ENCODE measurements at regions not wholly inside any gene's neighbourhood (a gene's known extent, or its start where the extent isn't known, plus 50 kb on each side); places are given as distances from the start of the nearest gene placed in this dataset.
"Not testable (repeated sequence)": the region's sequence is repeated elsewhere in the genome, so short reads cannot be mapped to it uniquely, and the experiment has no call there.

GRCh38 chr17:20676656-20677055 lies 97.1 kb downstream of the CDRT15L2 start:
- H3K27ac ChIP-seq, result not testable (repeated sequence)

GRCh38 chr17:20677469-20677868 lies 97.9 kb downstream of the CDRT15L2 start:
- DNase-seq (ENCODE audit: low spot score); H3K4me1 ChIP-seq (ENCODE audit: insufficient read depth); H3K27me3 ChIP-seq; H3K4me2 ChIP-seq; H3K9me2 ChIP-seq (replicated peaks; ENCODE audit: insufficient read depth); H4K20me1 ChIP-seq (ENCODE audit: insufficient read depth, poor library complexity, severe bottlenecking); H3K9me3 ChIP-seq (ENCODE audit: low read depth); H3K79me2 ChIP-seq; H3K27ac ChIP-seq; H3K4me3 ChIP-seq; H2AFZ ChIP-seq; H3K36me3 ChIP-seq (replicated peaks; ENCODE audit: insufficient read depth, low read depth): not testable (repeated sequence)
- WGBS (ENCODE audit: low lambda C conversion rate, missing lambda C conversion rate), result 89% methylated on average over 8 of the region's 8 CpGs

More at GRCh38 chr17:20676656-20677055, 97.1 kb downstream of the CDRT15L2 start:
- not testable (repeated sequence) for H3K36me3 ChIP-seq (replicated peaks; ENCODE audit: insufficient read depth, low read depth); H3K4me2 ChIP-seq; H3K9me2 ChIP-seq (replicated peaks; ENCODE audit: insufficient read depth); H3K9me3 ChIP-seq (ENCODE audit: low read depth); H3K79me2 ChIP-seq; H4K20me1 ChIP-seq (ENCODE audit: insufficient read depth, poor library complexity, severe bottlenecking); H3K4me3 ChIP-seq; DNase-seq (ENCODE audit: low spot score); H3K27me3 ChIP-seq; H3K4me1 ChIP-seq (ENCODE audit: insufficient read depth); H2AFZ ChIP-seq
- 46% methylated on average over 1 of the region's 1 CpG for WGBS (ENCODE audit: low lambda C conversion rate, missing lambda C conversion rate)

GRCh38 chr17:20678424-20678823 lies 98.9 kb downstream of the CDRT15L2 start:
- 90% methylated on average over 5 of the region's 5 CpGs for WGBS (ENCODE audit: low lambda C conversion rate, missing lambda C conversion rate)
- H3K27ac ChIP-seq, result not testable (repeated sequence)

GRCh38 chr17:20681746-20682722 lies 102.5 kb downstream of the CDRT15L2 start:
- H3K9me2 ChIP-seq (replicated peaks; ENCODE audit: insufficient read depth); H3K27me3 ChIP-seq; DNase-seq (ENCODE audit: low spot score); H4K20me1 ChIP-seq (ENCODE audit: insufficient read depth, poor library complexity, severe bottlenecking); H3K79me2 ChIP-seq; H3K9me3 ChIP-seq (ENCODE audit: low read depth); H3K4me2 ChIP-seq; H3K27ac ChIP-seq; H3K36me3 ChIP-seq (replicated peaks; ENCODE audit: insufficient read depth, low read depth); H2AFZ ChIP-seq; H3K4me3 ChIP-seq; H3K4me1 ChIP-seq (ENCODE audit: insufficient read depth): not testable (repeated sequence)
- whole genome bisulfite sequencing (ENCODE audit: low lambda C conversion rate, missing lambda C conversion rate), result 62% methylated on average over 8 of the region's 8 CpGs

More at GRCh38 chr17:20678424-20678823, 98.9 kb downstream of the CDRT15L2 start:
- not testable (repeated sequence) for H3K27me3 ChIP-seq; H3K9me3 ChIP-seq (ENCODE audit: low read depth); H3K79me2 ChIP-seq; H3K4me2 ChIP-seq; H3K4me3 ChIP-seq; H4K20me1 ChIP-seq (ENCODE audit: insufficient read depth, poor library complexity, severe bottlenecking); H3K9me2 ChIP-seq (replicated peaks; ENCODE audit: insufficient read depth); DNase-seq (ENCODE audit: low spot score); H2AFZ ChIP-seq; H3K36me3 ChIP-seq (replicated peaks; ENCODE audit: insufficient read depth, low read depth); H3K4me1 ChIP-seq (ENCODE audit: insufficient read depth)

GRCh38 chr17:20683651-20684229 lies 104.2 kb downstream of the CDRT15L2 start:
- not testable (repeated sequence) for H3K4me3 ChIP-seq; H3K9me3 ChIP-seq (ENCODE audit: low read depth); H3K79me2 ChIP-seq; H2AFZ ChIP-seq; DNase-seq (ENCODE audit: low spot score); H3K27ac ChIP-seq; H3K4me1 ChIP-seq (ENCODE audit: insufficient read depth); H3K36me3 ChIP-seq (replicated peaks; ENCODE audit: insufficient read depth, low read depth); H3K27me3 ChIP-seq; H3K9me2 ChIP-seq (replicated peaks; ENCODE audit: insufficient read depth); H4K20me1 ChIP-seq (ENCODE audit: insufficient read depth, poor library complexity, severe bottlenecking); H3K4me2 ChIP-seq
- WGBS (ENCODE audit: low lambda C conversion rate, missing lambda C conversion rate), result 91% methylated on average over 3 of the region's 4 CpGs

GRCh38 chr17:20684975-20685374 lies 105.5 kb downstream of the CDRT15L2 start:
- H3K4me3 ChIP-seq; H3K79me2 ChIP-seq; H3K4me2 ChIP-seq; H4K20me1 ChIP-seq (ENCODE audit: insufficient read depth, poor library complexity, severe bottlenecking); DNase-seq (ENCODE audit: low spot score); H3K9me2 ChIP-seq (replicated peaks; ENCODE audit: insufficient read depth); H3K27me3 ChIP-seq; H3K9me3 ChIP-seq (ENCODE audit: low read depth); H2AFZ ChIP-seq; H3K36me3 ChIP-seq (replicated peaks; ENCODE audit: insufficient read depth, low read depth); H3K27ac ChIP-seq; H3K4me1 ChIP-seq (ENCODE audit: insufficient read depth): not testable (repeated sequence)
- WGBS (ENCODE audit: low lambda C conversion rate, missing lambda C conversion rate), result 100% methylated on average over 2 of the region's 32 CpGs

DNA sequence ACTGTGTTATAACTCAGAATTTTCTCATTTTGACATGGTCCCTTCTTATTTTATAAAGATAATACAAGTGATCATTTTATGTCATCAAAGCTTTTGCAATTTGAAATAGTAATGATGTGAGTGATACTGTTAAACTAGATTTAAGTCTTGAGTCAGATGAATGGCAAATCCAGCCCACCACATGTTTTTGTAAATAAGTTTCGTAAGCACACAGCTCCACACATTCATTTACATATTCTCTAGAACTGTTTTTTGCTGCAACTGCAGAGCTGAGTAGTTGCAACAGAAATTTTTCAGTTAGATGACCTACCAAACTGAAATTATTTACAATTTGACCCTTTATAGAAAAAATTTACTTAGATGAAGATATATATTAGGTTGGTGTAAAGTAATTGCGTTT lies 108.1 kb downstream of the CDRT15L2 start:
- H4K20me1 ChIP-seq (ENCODE audit: insufficient read depth, poor library complexity, severe bottlenecking); H3K9me3 ChIP-seq (ENCODE audit: low read depth); H3K4me1 ChIP-seq (ENCODE audit: insufficient read depth); H2AFZ ChIP-seq; H3K36me3 ChIP-seq (replicated peaks; ENCODE audit: insufficient read depth, low read depth); H3K27ac ChIP-seq; H3K4me2 ChIP-seq; H3K79me2 ChIP-seq; DNase-seq (ENCODE audit: low spot score); H3K9me2 ChIP-seq (replicated peaks; ENCODE audit: insufficient read depth); H3K27me3 ChIP-seq; H3K4me3 ChIP-seq: not testable (repeated sequence)
- WGBS (ENCODE audit: low lambda C conversion rate, missing lambda C conversion rate), result no CpG with 5 or more reads among the region's 2 CpGs

- 40% methylated on average over 10 of the region's 10 CpGs for WGBS (ENCODE audit: low lambda C conversion rate, missing lambda C conversion rate)
- DNase-seq (ENCODE audit: low spot score), result not testable (repeated sequence)
- peak overlapping the region; percentile 29 for H3K4me2 ChIP-seq
These were observed 109.7 kb downstream of the CDRT15L2 start for GRCh38 chr17:20689170-20689749.

More at GRCh38 chr17:20689170-20689749, 109.7 kb downstream of the CDRT15L2 start:
- peak overlapping the region; percentile 16 for H3K27ac ChIP-seq
- not testable (repeated sequence) for H3K36me3 ChIP-seq (replicated peaks; ENCODE audit: insufficient read depth, low read depth); H3K4me1 ChIP-seq (ENCODE audit: insufficient read depth); H3K9me3 ChIP-seq (ENCODE audit: low read depth); H3K9me2 ChIP-seq (replicated peaks; ENCODE audit: insufficient read depth); H4K20me1 ChIP-seq (ENCODE audit: insufficient read depth, poor library complexity, severe bottlenecking); H3K27me3 ChIP-seq; H3K4me3 ChIP-seq; H3K79me2 ChIP-seq; H2AFZ ChIP-seq

All from hepatocyte (in vitro differentiated cells).